Central memory CD8-positive, alpha-beta T cell (primary cell): ENCODE measurements at regions not wholly inside any gene's neighbourhood (a gene's known extent, or its start where the extent isn't known, plus 50 kb on each side); places are given as distances from the start of the nearest gene placed in this dataset.

Source experiments
- ATAC-seq: fragments of 150-1000 bp; cut with Tn5 transposase; replicated peaks from 2 replicates; pipeline ENCODE4 v1.10.0; 2022; ENCODE audit warnings: mild to moderate bottlenecking, moderate FRiP score, moderate number of reproducible peaks; ENCODE audit not compliant: poor library complexity, severe bottlenecking; ENCODE audit errors: extremely low read depth
- DNase-seq, 2 donors: peaks; one replicate each; pipeline ENCODE4 v3.0.0; 2021; ENCODE audit warnings: low spot score in 2 of 2
- H3K27ac Mint-ChIP-seq: one replicate; pipeline ENCODE4 v1.8.0; 2022; ENCODE audit warnings: low read depth, mild to moderate bottlenecking, moderate library complexity, mixed read lengths
- H3K27me3 Mint-ChIP-seq: one replicate; pipeline ENCODE4 v1.8.0; 2022; ENCODE audit warnings: mixed read lengths
- H3K36me3 Mint-ChIP-seq: one replicate; pipeline ENCODE4 v1.8.0; 2022; ENCODE audit warnings: mild to moderate bottlenecking, moderate library complexity, mixed read lengths; ENCODE audit not compliant: insufficient read depth
- H3K4me1 Mint-ChIP-seq: one replicate; pipeline ENCODE4 v1.8.0; 2022; ENCODE audit warnings: mixed read lengths
- H3K4me3 Mint-ChIP-seq: one replicate; pipeline ENCODE4 v1.8.0; 2022; ENCODE audit warnings: mild to moderate bottlenecking, moderate library complexity, mixed read lengths
- H3K9me3 Mint-ChIP-seq: one replicate; pipeline ENCODE4 v1.8.0; 2022; ENCODE audit warnings: mixed read lengths

- ATAC-seq (no peak), DNase-seq (no peak)
- Mint-ChIP-seq H3K4me3 (no peak overlapping the region), H3K36me3 (no peaks in the 10 kb centered on the region), H3K27me3 (peaks cover 41% of the 10 kb centered on the region), H3K27ac (no peak overlapping the region), H3K9me3 (no peaks in the 10 kb centered on the region), H3K4me1 (no peaks in the 10 kb centered on the region)
These were observed 236.9 kb downstream of the REEP3 start for GRCh38 chr10:63758080-63758479.

- H3K36me3 Mint-ChIP-seq, result no peaks in the 10 kb centered on the region
- no peaks in the 10 kb centered on the region for H3K9me3 Mint-ChIP-seq
- peaks cover 48% of the 10 kb centered on the region for H3K27me3 Mint-ChIP-seq
- ATAC-seq, result no peak
- no peak for DNase-seq
- H3K4me3 Mint-ChIP-seq, result no peak overlapping the region
- no peak overlapping the region for H3K27ac Mint-ChIP-seq
- H3K4me1 Mint-ChIP-seq, result no peaks in the 10 kb centered on the region
These were observed 238.1 kb downstream of the REEP3 start for GRCh38 chr10:63759335-63759734.

GRCh38 chr10:63760034-63760707 is 239.0 kb downstream of the REEP3 start:
- H3K27me3 Mint-ChIP-seq, result peaks cover 56% of the 10 kb centered on the region
- no peak overlapping the region for H3K27ac Mint-ChIP-seq
- no peaks in the 10 kb centered on the region for H3K9me3 Mint-ChIP-seq
- no peak overlapping the region for H3K4me3 Mint-ChIP-seq
- no peaks in the 10 kb centered on the region for H3K4me1 Mint-ChIP-seq
- DNase-seq (no peak), ATAC-seq (no peak)
- H3K36me3 Mint-ChIP-seq, result no peaks in the 10 kb centered on the region

GRCh38 chr10:63760708-63761047 is 239.5 kb downstream of the REEP3 start:
- ATAC-seq (no peak), DNase-seq (no peak)
- H3K4me1 Mint-ChIP-seq, result no peaks in the 10 kb centered on the region
- no peaks in the 10 kb centered on the region for H3K36me3 Mint-ChIP-seq
- no peaks in the 10 kb centered on the region for H3K9me3 Mint-ChIP-seq
- H3K4me3 Mint-ChIP-seq, result no peak overlapping the region
- H3K27ac Mint-ChIP-seq, result no peak overlapping the region
- peaks cover 57% of the 10 kb centered on the region for H3K27me3 Mint-ChIP-seq

GRCh38 chr10:63761243-63761642 is 240.0 kb downstream of the REEP3 start:
- peaks cover 57% of the 10 kb centered on the region for H3K27me3 Mint-ChIP-seq
- H3K27ac Mint-ChIP-seq, result no peak overlapping the region
- ATAC-seq (no peak), DNase-seq (no peak)
- no peaks in the 10 kb centered on the region for H3K9me3 Mint-ChIP-seq
- no peaks in the 10 kb centered on the region for H3K36me3 Mint-ChIP-seq
- no peak overlapping the region for H3K4me3 Mint-ChIP-seq
- H3K4me1 Mint-ChIP-seq, result no peaks in the 10 kb centered on the region

GRCh38 chr10:63763744-63764143 is 242.5 kb downstream of the REEP3 start:
- Mint-ChIP-seq H3K4me1 (no peaks in the 10 kb centered on the region), H3K27me3 (peaks cover 55% of the 10 kb centered on the region), H3K27ac (no peak overlapping the region), H3K9me3 (no peaks in the 10 kb centered on the region), H3K4me3 (no peak overlapping the region), H3K36me3 (no peaks in the 10 kb centered on the region)
- ATAC-seq (no peak), DNase-seq (no peak)

GRCh38 chr10:63765126-63765525 is 243.9 kb downstream of the REEP3 start:
- Mint-ChIP-seq H3K9me3 (no peaks in the 10 kb centered on the region), H3K36me3 (no peaks in the 10 kb centered on the region), H3K27me3 (peaks cover 42% of the 10 kb centered on the region), H3K27ac (no peak overlapping the region), H3K4me3 (no peak overlapping the region), H3K4me1 (no peaks in the 10 kb centered on the region)
- ATAC-seq, result no peak
- DNase-seq, result no peak

- H3K27me3 Mint-ChIP-seq, result peaks cover 26% of the 10 kb centered on the region
- no peak for DNase-seq
- H3K36me3 Mint-ChIP-seq, result no peaks in the 10 kb centered on the region
- no peak overlapping the region for H3K4me3 Mint-ChIP-seq
- no peak overlapping the region for H3K27ac Mint-ChIP-seq
- no peak for ATAC-seq
- H3K9me3 Mint-ChIP-seq, result no peaks in the 10 kb centered on the region
- no peaks in the 10 kb centered on the region for H3K4me1 Mint-ChIP-seq
These were observed 245.5 kb downstream of the REEP3 start for GRCh38 chr10:63766745-63767137.

GRCh38 chr10:63767138-63767801 is 246.1 kb downstream of the REEP3 start:
- Mint-ChIP-seq H3K36me3 (no peaks in the 10 kb centered on the region), H3K4me3 (no peak overlapping the region), H3K9me3 (no peaks in the 10 kb centered on the region), H3K27me3 (peaks cover 24% of the 10 kb centered on the region), H3K27ac (no peak overlapping the region), H3K4me1 (no peaks in the 10 kb centered on the region)
- no peak for ATAC-seq
- DNase-seq, result no peak

- ATAC-seq, result no peak
- Mint-ChIP-seq H3K27me3 (peaks cover 9% of the 10 kb centered on the region), H3K9me3 (no peaks in the 10 kb centered on the region)
These were observed 248.2 kb downstream of the REEP3 start for GRCh38 chr10:63769367-63769766.

GRCh38 chr10:63770523-63770922 is 249.3 kb downstream of the REEP3 start:
- Mint-ChIP-seq H3K4me1 (no peaks in the 10 kb centered on the region), H3K9me3 (no peaks in the 10 kb centered on the region), H3K27ac (no peak overlapping the region), H3K36me3 (no peaks in the 10 kb centered on the region), H3K27me3 (no peaks in the 10 kb centered on the region), H3K4me3 (no peak overlapping the region)
- DNase-seq (no peak), ATAC-seq (no peak)

More at GRCh38 chr10:63769367-63769766, 248.2 kb downstream of the REEP3 start:
- Mint-ChIP-seq H3K36me3 (no peaks in the 10 kb centered on the region), H3K4me1 (no peaks in the 10 kb centered on the region), H3K27ac (no peak overlapping the region), H3K4me3 (no peak overlapping the region)
- no peak for DNase-seq

- no peak overlapping the region for H3K27ac Mint-ChIP-seq
- DNase-seq (no peak), ATAC-seq (no peak)
- no peaks in the 10 kb centered on the region for H3K9me3 Mint-ChIP-seq
- H3K27me3 Mint-ChIP-seq, result peaks cover 15% of the 10 kb centered on the region
- no peaks in the 10 kb centered on the region for H3K36me3 Mint-ChIP-seq
- no peak overlapping the region for H3K4me3 Mint-ChIP-seq
- no peaks in the 10 kb centered on the region for H3K4me1 Mint-ChIP-seq
These were observed 251.3 kb downstream of the REEP3 start for GRCh38 chr10:63772491-63772890.

- Mint-ChIP-seq H3K36me3 (no peaks in the 10 kb centered on the region), H3K4me1 (no peaks in the 10 kb centered on the region), H3K9me3 (no peaks in the 10 kb centered on the region), H3K4me3 (no peak overlapping the region), H3K27ac (no peak overlapping the region), H3K27me3 (peaks cover 16% of the 10 kb centered on the region)
- DNase-seq, result no peak
- no peak for ATAC-seq
These were observed 251.9 kb downstream of the REEP3 start for GRCh38 chr10:63773106-63773505.
